HG03571 (cell line): ENCODE measurements at regions not wholly inside any gene's neighbourhood (a gene's known extent, or its start where the extent isn't known, plus 50 kb on each side); places are given as distances from the start of the nearest gene placed in this dataset.
"Not testable (repeated sequence)": the region's sequence is repeated elsewhere in the genome, so short reads cannot be mapped to it uniquely, and the experiment has no call there.

Source experiments
- ATAC-seq: cut with Tn5 transposase; IDR thresholded peaks from one replicate; pipeline ENCODE4 v1.9.1; 2021; ENCODE audit not compliant: unreplicated experiment

GRCh38 chr9:75531588-75531987 lies 358.9 kb upstream of the PCSK5 start:
- no peak for ATAC-seq

GRCh38 chr9:75532233-75533050 lies 358.0 kb upstream of the PCSK5 start:
- ATAC-seq: no peak

DNA sequence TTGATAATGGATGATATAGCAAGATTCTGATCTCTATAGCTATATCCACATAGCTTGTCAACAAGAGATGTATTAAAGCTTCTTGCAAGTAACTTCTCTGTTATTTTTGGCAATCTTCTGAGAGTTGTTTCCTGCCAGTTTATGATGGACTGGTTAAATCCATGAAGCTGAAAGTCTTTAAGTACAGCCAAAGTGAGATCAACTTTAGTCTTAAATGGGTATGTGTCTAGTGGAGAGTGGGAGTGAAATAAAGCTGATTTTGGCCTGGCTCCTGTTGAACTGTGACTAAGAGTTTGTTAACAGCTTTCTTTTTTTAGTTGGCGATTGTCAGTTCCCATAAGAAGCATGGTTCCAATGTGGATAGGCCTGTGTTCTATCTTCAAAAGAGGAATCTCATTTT lies 350.9 kb upstream of the PCSK5 start:
- no peak for ATAC-seq

DNA sequence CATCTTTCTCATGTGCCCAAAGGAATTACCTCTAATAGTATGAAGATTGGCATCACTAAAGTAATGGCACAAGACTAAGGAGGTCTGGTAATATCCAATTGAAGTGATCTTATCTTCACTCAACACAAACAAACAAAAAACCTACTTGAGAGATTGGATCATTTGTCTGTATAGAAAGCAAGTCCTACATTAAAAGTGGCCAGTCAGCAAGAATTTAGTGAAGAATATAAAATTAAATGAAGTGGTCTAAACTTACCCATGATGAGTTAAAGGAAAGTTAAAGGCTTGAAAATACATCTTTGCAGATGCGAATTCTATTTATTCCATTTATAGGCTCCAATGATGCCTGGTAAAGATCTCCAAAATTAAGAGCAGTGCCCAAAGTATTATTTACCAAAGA lies 350.3 kb upstream of the PCSK5 start:
- no peak for ATAC-seq

- ATAC-seq: no peak
These were observed 348.7 kb upstream of the PCSK5 start for GRCh38 chr9:75541734-75542133.

DNA sequence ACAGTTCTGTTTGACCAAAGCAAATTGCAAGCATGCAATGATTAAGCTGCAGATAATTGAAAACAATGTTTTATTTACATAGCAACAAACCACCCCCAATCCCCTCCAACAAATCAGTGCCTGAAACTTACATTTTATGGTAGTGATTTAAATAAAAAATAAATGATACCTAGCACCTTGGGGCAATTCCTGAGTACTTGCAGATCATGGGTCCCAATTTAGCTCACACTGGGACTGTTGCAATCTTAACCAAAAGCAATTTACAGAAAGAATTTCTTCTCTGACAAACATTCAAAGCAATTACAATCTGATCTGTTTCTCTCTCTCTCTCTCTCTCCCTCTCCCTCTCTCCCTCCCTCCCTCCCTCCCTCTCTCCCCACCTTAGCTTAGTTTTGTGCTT lies 345.7 kb upstream of the PCSK5 start:
- no peak for ATAC-seq

GRCh38 chr9:75545287-75545686 lies 345.2 kb upstream of the PCSK5 start:
- no peak for ATAC-seq

DNA sequence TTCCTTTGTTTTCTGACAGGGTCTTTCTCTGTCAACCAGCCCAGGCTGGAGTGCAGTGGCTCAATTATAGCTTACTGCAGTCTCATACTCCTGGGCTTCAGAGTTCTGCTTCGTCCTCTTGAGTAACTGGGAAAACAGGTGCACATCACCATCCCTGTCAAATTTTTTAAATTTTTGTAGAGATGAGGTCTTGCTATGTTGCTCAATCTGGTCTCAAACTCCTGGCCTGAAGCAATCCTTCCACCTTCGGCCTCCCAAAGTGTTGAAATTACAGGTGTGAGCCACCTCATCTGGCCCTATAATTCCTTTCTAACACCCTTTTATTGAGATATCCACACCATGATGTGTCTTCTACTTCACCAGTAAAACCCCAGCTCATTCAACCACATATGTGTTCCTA lies 341.6 kb upstream of the PCSK5 start:
- ATAC-seq: no peak

GRCh38 chr9:75551861-75552260 lies 338.6 kb upstream of the PCSK5 start:
- no peak for ATAC-seq

DNA sequence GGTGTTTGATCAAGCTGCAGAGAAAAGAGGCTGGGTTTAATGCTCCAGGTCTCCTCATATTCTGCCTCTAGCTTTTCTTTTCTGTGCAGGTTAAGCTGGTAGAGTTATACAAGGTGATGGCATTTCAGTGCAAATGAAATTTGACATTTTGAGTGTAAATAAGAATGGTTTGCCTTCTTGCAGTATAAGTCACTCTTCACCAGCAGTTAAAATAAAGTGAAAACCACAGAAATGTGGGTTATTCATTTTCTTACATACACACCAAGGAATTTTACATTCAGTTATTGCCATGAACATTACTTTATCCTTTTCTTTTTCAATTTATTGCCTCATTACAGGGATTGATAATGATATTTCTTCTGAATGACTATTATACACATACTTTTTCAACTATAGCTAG lies 337.5 kb upstream of the PCSK5 start:
- no peak for ATAC-seq

- ATAC-seq: not testable (repeated sequence)
These were observed 323.7 kb upstream of the PCSK5 start for GRCh38 chr9:75566813-75567212.

DNA sequence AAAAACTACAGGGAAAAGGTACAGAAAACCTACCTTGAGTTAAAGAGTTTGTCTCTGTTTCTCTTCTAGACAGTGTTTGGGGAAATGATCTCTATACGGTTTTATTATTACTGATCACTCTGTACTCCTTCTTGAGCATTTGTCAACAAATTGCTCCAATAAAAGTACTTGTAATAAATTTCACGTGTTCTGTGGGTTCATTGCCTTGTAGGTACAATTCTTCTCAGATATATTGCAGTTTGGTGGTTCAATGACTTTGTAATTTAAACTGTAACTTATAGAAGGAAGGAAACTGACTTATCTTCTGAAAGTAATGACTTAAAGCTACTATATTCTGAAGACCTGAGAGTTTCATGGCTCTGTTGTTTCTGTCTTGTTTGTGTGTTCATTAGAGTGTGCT lies 319.9 kb upstream of the PCSK5 start:
- ATAC-seq: no peak

- no peak for ATAC-seq
These were observed 315.9 kb upstream of the PCSK5 start for GRCh38 chr9:75574569-75574968.

- ATAC-seq: no peak
These were observed 307.6 kb upstream of the PCSK5 start for GRCh38 chr9:75582870-75583269.

DNA sequence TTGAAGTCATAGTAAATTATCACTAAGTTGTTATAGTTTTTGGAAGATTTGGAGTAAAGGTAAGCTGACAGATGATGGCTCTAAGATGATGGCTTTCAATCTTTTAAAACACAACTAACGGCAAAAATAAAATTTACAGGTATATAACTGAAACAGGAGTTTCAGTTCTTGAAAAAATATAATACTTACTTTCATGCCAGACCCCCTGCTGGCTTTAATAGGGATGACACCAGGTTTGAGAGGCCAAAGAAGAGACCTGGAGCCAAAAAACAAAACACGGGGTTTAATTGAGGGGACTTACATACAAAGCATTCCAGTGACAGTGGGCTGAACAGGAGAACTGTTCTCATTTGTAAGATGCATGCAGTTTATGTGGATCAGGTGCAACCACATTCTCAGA lies 301.7 kb upstream of the PCSK5 start:
- ATAC-seq: no peak

DNA sequence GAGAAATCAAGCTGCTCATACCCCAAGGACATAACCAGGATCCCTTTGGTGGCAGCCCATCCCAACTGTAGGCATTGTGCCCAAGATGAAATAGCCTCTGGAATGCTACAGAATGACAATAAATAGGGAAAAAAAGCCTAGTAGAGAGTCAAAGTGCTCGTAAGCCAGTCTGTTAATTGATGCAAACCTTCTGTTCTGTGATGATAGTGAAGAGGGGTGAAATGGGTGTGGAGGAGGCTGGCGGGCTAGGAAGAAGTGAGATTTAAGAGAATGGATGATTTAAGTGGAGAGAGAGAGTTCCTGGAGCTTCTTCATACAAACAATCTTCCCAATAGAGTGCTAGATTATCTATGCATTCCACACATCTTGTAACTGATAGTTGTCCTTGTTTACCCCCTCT lies 301.0 kb upstream of the PCSK5 start:
- ATAC-seq: no peak

- no peak for ATAC-seq
These were observed 298.5 kb upstream of the PCSK5 start for GRCh38 chr9:75591972-75592371.

DNA sequence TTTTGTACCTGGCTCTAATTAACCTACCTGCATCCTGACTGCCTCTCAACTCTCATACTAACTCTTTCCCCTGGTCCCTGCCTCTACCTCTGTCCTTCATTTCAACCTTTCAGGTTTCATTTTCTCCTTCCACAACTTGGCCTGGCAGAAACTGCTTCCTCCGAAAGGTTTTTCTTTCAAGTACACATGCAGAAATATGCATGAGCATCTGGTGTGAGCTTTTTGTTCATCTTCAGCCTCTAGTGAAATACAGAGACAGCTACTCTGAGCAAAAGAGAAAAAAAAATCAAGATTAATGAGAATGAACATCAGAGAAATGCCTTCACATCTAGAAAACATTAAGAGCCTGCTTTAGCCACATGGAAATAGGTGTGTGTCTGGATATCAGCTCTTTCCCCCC lies 297.9 kb upstream of the PCSK5 start:
- no peak for ATAC-seq

GRCh38 chr9:75593920-75594319 lies 296.6 kb upstream of the PCSK5 start:
- ATAC-seq: no peak

DNA sequence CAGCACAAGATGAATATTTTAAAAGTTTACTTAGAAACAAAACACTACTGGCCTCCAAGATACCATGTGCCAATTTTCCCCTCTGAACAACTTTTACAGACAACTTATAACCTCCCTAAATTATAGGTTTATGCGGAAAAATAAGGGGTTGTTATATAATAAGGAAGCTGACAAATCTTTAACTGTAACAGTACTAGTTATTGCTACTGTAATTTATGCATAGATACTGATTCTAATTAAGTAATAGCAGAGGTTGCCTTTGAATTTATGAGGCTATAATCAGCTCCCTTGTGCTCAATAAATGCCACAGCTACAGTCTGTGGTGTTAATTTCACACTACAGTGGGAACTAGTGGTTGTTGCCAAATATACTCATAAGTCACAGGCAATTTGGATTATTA lies 291.3 kb upstream of the PCSK5 start:
- no peak for ATAC-seq

- no peak for ATAC-seq
These were observed 289.2 kb upstream of the PCSK5 start for GRCh38 chr9:75601280-75601679.

- ATAC-seq: no peak
These were observed 288.4 kb upstream of the PCSK5 start for GRCh38 chr9:75602060-75602459.

DNA sequence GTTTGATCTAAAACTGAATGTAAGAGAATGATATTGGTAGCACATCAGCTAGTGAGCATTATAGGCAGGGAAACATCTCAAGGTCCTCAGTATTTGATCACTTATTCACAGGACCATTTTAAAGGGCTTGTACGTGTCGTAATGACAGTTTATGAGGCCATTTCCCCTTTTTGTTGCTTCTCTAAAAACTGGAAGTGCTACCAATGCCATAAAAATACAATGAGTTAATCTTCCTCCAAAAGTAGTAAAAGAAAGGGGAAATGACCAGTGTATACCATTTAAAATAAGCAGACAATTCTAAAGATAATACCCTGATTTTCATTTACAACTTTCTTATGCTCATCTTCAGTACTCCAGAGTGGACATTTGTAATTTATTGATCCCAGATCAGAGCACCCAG lies 285.8 kb upstream of the PCSK5 start:
- no peak for ATAC-seq
